GM12891 (cell line): ENCODE measurements at regions not wholly inside any gene's neighbourhood (a gene's known extent, or its start where the extent isn't known, plus 50 kb on each side); places are given as distances from the start of the nearest gene placed in this dataset.

Source experiments
- POLR2A ChIP-seq: IDR thresholded peaks from 2 replicates; pipeline ENCODE4 v1.6.1; 2011; ENCODE audit warnings: low read depth, low read length, control low read depth
- POLR2AphosphoS5 ChIP-seq: IDR thresholded peaks from 2 replicates; pipeline ENCODE4 v1.6.1; 2011; ENCODE audit warnings: low read depth, low read length, control low read depth
- POU2F2 ChIP-seq: IDR thresholded peaks from 2 replicates; pipeline ENCODE4 v1.6.1; 2011; ENCODE audit warnings: low read depth, mild to moderate bottlenecking, control low read depth, low read length, moderate library complexity
- TAF1 ChIP-seq: IDR thresholded peaks from 2 replicates; pipeline ENCODE4 v1.6.1; 2011; ENCODE audit warnings: low read depth, low read length, control low read depth

- TF ChIP-seq POLR2A (no peak), POLR2AphosphoS5 (no peak), TAF1 (no peak), POU2F2 (no peak)
These were observed 102.1 kb downstream of the ASB7 start for GRCh38 chr15:100704281-100705055.
